Esophagus squamous epithelium (tissue), 5 donors: ENCODE measurements at regions not wholly inside any gene's neighbourhood (a gene's known extent, or its start where the extent isn't known, plus 50 kb on each side); places are given as distances from the start of the nearest gene placed in this dataset.
"Not testable (repeated sequence)": the region's sequence is repeated elsewhere in the genome, so short reads cannot be mapped to it uniquely, and the experiment has no call there.

Source experiments
- DNase-seq: peaks from one replicate; lab custom pipeline; 2025; lab: John Stamatoyannopoulos, UW
- H3K27ac ChIP-seq, 4 donors: fragments of 200-600 bp; sonication (generic); one replicate each; pipeline ENCODE4 v1.5.1; 2016 to 2019; ENCODE audit warnings: mild to moderate bottlenecking in 1 of 4
- H3K27me3 ChIP-seq, 4 donors: fragments of 200-600 bp; sonication (generic); 1 replicate in 3 of 4; 2 replicates in 1 of 4; pipeline versions ENCODE4 v1.5.1 to v1.6.0; 2017 to 2021; ENCODE audit warnings: antibody characterized with exemption in 1 of 4
- H3K36me3 ChIP-seq, 3 donors: fragments of 200-600 bp; sonication (generic); one replicate each; pipeline ENCODE4 v1.5.1; 2016 to 2019
- H3K4me1 ChIP-seq, 3 donors: fragments of 200-600 bp; sonication (generic); one replicate each; pipeline ENCODE4 v1.5.1; 2017 to 2019
- H3K4me3 ChIP-seq, 4 donors: fragments of 200-600 bp; sonication (generic); 1 replicate in 3 of 4; 2 replicates in 1 of 4; pipeline ENCODE4 v1.5.1; 2016 to 2019; ENCODE audit warnings: mild to moderate bottlenecking in 2 of 4, moderate library complexity in 1 of 4
- H3K9me3 ChIP-seq, 3 donors: fragments of 200-600 bp; sonication (generic); one replicate each; pipeline ENCODE4 v1.5.1; 2016 to 2019
- POLR2A ChIP-seq, 4 donors: fragments of 450-650 bp; IDR thresholded peaks; one replicate each; pipeline ENCODE4 v1.6.1; 2017; ENCODE audit warnings: antibody characterized with exemption in 4 of 4, mild to moderate bottlenecking in 4 of 4, moderate library complexity in 3 of 4
- WGBS, 2 donors: methylation state at CpG; one replicate each; pipeline ENCODE4 v1.1.5; 2018; 5-methylcytosine and 5-hydroxymethylcytosine counted together
- intact Hi-C: fragments of 100-400 bp; cut with DNase I; formaldehyde crosslinking; loops from one replicate; pipeline ENCODE4 v1.15.0; 2022
- TF ChIP-seq, protein P1 (sequence below), 6 experiments: fragments of 450-650 bp in 4 of 6; fragments of 200-600 bp in 2 of 6; sonication (generic) in 2 of 6; IDR thresholded peaks; one replicate each; pipeline ENCODE4 v1.5.1; 2016 to 2019; ENCODE audit warnings: antibody characterized with exemption in 6 of 6, mild to moderate bottlenecking in 4 of 6, moderate library complexity in 4 of 6
- donor health status: DM: yes; HTN: yes; CAD: no.

DNA sequence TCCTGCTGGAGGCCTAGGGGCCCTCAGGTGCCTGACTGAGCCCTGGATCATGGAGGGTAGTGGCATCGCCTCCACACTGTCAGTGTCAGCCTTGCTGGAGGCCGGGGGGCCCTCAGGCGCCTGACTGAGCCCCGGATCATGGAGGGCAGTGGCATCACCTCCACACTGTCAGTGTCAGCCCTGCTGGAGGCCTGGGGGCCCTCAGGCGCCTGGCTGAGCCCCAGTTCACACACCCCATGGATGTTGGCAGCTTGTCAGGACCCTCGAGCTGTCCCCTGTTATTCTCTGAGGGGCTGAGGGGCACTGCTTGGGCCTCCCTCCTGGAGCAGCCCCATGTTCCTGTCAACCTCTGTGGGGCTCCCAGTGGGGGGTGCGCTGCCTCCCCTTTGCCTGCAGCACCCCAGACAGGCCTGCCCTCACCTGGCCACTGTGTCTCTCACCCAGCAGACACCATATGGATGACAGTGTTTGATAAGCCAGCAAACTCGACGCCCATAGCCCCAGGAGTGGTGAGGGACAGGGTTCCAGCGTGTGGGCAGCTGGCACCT, 197.6 kb downstream of the LIPI start:
- Histone ChIP-seq H3K27ac (no peak overlapping the region), H3K9me3 (no peaks in the 10 kb centered on the region), H3K27me3 (no peaks in the 10 kb centered on the region), H3K36me3 (no peaks in the 10 kb centered on the region), H3K4me1 (no peaks in the 10 kb centered on the region), H3K4me3 (no peak overlapping the region)
- intact Hi-C loops, result no loop called here
- TF ChIP-seq, protein P1, sequence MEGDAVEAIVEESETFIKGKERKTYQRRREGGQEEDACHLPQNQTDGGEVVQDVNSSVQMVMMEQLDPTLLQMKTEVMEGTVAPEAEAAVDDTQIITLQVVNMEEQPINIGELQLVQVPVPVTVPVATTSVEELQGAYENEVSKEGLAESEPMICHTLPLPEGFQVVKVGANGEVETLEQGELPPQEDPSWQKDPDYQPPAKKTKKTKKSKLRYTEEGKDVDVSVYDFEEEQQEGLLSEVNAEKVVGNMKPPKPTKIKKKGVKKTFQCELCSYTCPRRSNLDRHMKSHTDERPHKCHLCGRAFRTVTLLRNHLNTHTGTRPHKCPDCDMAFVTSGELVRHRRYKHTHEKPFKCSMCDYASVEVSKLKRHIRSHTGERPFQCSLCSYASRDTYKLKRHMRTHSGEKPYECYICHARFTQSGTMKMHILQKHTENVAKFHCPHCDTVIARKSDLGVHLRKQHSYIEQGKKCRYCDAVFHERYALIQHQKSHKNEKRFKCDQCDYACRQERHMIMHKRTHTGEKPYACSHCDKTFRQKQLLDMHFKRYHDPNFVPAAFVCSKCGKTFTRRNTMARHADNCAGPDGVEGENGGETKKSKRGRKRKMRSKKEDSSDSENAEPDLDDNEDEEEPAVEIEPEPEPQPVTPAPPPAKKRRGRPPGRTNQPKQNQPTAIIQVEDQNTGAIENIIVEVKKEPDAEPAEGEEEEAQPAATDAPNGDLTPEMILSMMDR (IDR thresholded peaks at IDR 0.05), result no peak
- no peak for TF ChIP-seq POLR2A (IDR thresholded peaks at IDR 0.05)
- WGBS, 2 donors, result 53 to 63% methylated on average over 2 to 3 of the region's 10 CpGs
- no peak for DNase-seq

GRCh38 chr21:14012409-14012808, 198.3 kb downstream of the LIPI start:
- Histone ChIP-seq H3K4me1 (no peaks in the 10 kb centered on the region), H3K4me3 (no peak overlapping the region), H3K27ac (no peak overlapping the region), H3K9me3 (no peaks in the 10 kb centered on the region), H3K36me3 (no peaks in the 10 kb centered on the region), H3K27me3 (no peaks in the 10 kb centered on the region)
- WGBS, 2 donors, result no CpG with 5 or more reads among the region's 9 CpGs
- intact Hi-C loops, result no loop called here
- no peak for DNase-seq
- no peak for TF ChIP-seq POLR2A (IDR thresholded peaks at IDR 0.05)
- TF ChIP-seq, protein P1 (IDR thresholded peaks at IDR 0.05), result no peak

DNA sequence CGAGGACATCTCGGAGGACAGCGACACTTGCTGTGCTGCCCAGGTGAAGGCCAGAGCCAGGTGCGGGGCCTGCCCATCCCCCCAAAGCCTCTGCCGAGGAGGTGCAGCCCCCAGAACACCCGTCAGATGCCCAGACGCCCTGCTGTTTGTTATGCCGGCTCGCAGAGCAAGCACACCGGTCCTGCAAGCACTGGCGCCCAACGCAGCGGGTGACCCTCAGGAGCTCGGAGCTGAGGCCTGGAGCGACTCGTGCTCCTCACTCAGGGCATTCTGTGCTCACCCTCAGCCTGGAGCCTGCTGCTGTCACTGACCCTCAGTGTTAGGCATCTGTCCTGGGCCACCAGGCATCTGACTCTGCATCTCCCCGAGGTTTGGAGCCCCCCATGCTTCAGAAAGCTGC, 199.0 kb downstream of the LIPI start:
- 95 to 97% methylated on average over 6 to 11 of the region's 17 CpGs for WGBS, 2 donors

GRCh38 chr21:14011149-14011548, 199.6 kb downstream of the LIPI start:
- H3K4me1 ChIP-seq, H3K27me3 ChIP-seq, H3K9me3 ChIP-seq, H3K4me3 ChIP-seq, H3K27ac ChIP-seq, intact Hi-C loops, DNase-seq, H3K36me3 ChIP-seq: not testable (repeated sequence)
- 93% methylated on average over 10 of the region's 24 CpGs; no CpG with 5 or more reads in 1 of the 2 donors for WGBS, 2 donors

More for the DNA sequence above, 199.0 kb downstream of the LIPI start:
- H3K27ac ChIP-seq, DNase-seq, H3K4me1 ChIP-seq, H3K27me3 ChIP-seq, intact Hi-C loops, H3K9me3 ChIP-seq, H3K36me3 ChIP-seq, H3K4me3 ChIP-seq: not testable (repeated sequence)

DNA sequence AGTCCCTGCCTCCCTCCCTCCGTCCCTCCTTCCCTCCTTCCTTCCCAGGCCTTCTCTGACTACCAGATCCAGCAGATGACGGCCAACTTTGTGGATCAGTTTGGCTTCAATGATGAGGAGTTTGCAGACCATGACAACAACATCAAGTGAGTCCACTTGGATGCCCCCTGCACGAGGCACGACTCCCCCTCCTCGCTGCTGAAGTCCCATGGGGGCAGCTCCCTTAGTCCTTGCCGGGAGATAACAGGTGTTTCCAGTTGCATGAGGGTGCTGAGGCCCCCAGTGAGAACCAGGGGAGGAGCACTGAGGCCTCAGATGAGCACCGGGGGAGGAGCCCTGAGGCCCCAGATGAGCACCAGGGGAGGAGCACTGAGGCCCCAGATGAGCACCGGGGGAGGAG, 200.0 kb downstream of the LIPI start:
- intact Hi-C loops, result no loop called here
- DNase-seq, result no peak
- Histone ChIP-seq H3K36me3 (no peaks in the 10 kb centered on the region), H3K27me3 (no peaks in the 10 kb centered on the region), H3K4me1 (no peaks in the 10 kb centered on the region), H3K4me3 (no peak overlapping the region), H3K27ac (no peak overlapping the region), H3K9me3 (no peaks in the 10 kb centered on the region)
- WGBS, 2 donors, result 86 to 100% methylated on average over 2 to 3 of the region's 8 CpGs
- TF ChIP-seq POLR2A (IDR thresholded peaks at IDR 0.05), result no peak
- TF ChIP-seq, protein P1 (IDR thresholded peaks at IDR 0.05), result no peak

DNA sequence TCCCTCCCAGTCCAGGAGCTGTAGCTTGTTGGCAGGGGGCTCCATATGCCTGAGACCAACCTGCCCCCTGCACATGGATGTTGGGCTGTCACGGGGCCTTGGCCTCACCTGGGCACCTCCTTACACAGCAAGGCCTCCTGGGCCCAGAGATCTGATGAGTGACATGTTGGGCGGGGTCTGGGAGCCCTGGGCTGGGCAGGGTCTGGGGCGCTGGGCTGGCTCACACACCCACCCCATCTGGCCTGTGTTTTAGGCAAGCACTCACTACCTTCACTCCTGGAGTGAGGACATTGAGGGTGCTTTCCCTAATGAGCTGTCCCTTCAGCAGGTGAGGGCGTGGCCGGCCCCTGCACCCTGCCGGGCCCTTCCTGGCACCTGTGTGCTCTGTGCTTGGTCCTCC, 200.8 kb downstream of the LIPI start:
- H3K9me3 ChIP-seq, H3K4me3 ChIP-seq, intact Hi-C loops, H3K27ac ChIP-seq, H3K36me3 ChIP-seq, H3K27me3 ChIP-seq, DNase-seq, H3K4me1 ChIP-seq: not testable (repeated sequence)
- 80% methylated on average over 1 of the region's 6 CpGs; no CpG with 5 or more reads in 1 of the 2 donors for WGBS, 2 donors

- not testable (repeated sequence) for H3K36me3 ChIP-seq
These were observed 201.3 kb downstream of the LIPI start for GRCh38 chr21:14009238-14009981.

DNA sequence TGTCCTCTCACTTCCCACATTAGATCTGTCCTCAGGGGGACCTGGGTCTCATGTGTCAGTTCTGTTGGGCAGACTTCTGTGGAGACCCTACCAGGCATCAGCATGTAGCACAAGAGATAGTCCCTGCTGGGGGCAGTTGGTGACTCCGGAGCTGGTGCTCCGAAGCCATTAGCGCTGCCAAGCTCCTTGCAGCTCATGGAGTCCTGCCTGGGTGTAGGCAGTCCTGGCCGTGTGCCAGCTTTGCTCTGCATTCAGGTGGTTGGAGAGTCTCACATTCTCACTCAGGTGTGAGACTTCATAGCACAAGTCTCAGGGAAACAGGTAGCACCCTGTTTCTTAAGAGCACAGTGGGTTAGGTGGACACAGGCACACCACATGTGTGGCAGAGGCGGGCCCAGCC, 202.3 kb downstream of the LIPI start:
- no CpG with 5 or more reads among the region's 5 CpGs for WGBS, 2 donors

More at GRCh38 chr21:14009238-14009981, 201.3 kb downstream of the LIPI start:
- H3K4me1 ChIP-seq, H3K27ac ChIP-seq, H3K9me3 ChIP-seq, H3K27me3 ChIP-seq, DNase-seq, H3K4me3 ChIP-seq, intact Hi-C loops: not testable (repeated sequence)
- 93 to 95% methylated on average over 4 to 5 of the region's 22 CpGs for WGBS, 2 donors

GRCh38 chr21:14008006-14008405, 202.7 kb downstream of the LIPI start:
- H3K36me3 ChIP-seq, H3K9me3 ChIP-seq, H3K4me1 ChIP-seq, H3K27me3 ChIP-seq, intact Hi-C loops, H3K4me3 ChIP-seq, H3K27ac ChIP-seq, DNase-seq: not testable (repeated sequence)
- no CpG with 5 or more reads among the region's 17 CpGs for WGBS, 2 donors

More for the DNA sequence above, 202.3 kb downstream of the LIPI start:
- H3K27ac ChIP-seq, intact Hi-C loops, H3K4me3 ChIP-seq, H3K9me3 ChIP-seq, H3K36me3 ChIP-seq, H3K27me3 ChIP-seq, DNase-seq, H3K4me1 ChIP-seq: not testable (repeated sequence)

GRCh38 chr21:14006144-14006543, 204.6 kb downstream of the LIPI start:
- 34 to 48% methylated on average over 5 of the region's 7 CpGs for WGBS, 2 donors
- H3K4me3 ChIP-seq, H3K36me3 ChIP-seq, intact Hi-C loops, H3K4me1 ChIP-seq, H3K9me3 ChIP-seq, DNase-seq, H3K27me3 ChIP-seq, H3K27ac ChIP-seq: not testable (repeated sequence)
